ENCODE measurements at regions not wholly inside any gene's neighbourhood (a gene's known extent, or its start where the extent isn't known, plus 50 kb on each side); places are given as distances from the start of the nearest gene placed in this dataset.

GRCh38 chr2:56918790-56919189 is 735.0 kb downstream of the CCDC85A start:
- TF ChIP-seq CTCF (IDR thresholded peaks at IDR 0.05): no peak
- TF ChIP-seq POLR2A (IDR thresholded peaks at IDR 0.05): no peak

All from esophagus squamous epithelium (tissue), 4 donors.